GM18867 (cell line): ENCODE measurements at regions not wholly inside any gene's neighbourhood (a gene's known extent, or its start where the extent isn't known, plus 50 kb on each side); places are given as distances from the start of the nearest gene placed in this dataset.

ENCODE experiments used
- ATAC-seq: cut with Tn5 transposase; IDR thresholded peaks from one replicate; pipeline ENCODE4 v1.9.1; 2021; ENCODE audit warnings: mild to moderate bottlenecking, moderate library complexity; ENCODE audit not compliant: unreplicated experiment

GRCh38 chr9:26326563-26326962, 566.0 kb downstream of the CAAP1 start:
- peak; percentile 83 for ATAC-seq

DNA sequence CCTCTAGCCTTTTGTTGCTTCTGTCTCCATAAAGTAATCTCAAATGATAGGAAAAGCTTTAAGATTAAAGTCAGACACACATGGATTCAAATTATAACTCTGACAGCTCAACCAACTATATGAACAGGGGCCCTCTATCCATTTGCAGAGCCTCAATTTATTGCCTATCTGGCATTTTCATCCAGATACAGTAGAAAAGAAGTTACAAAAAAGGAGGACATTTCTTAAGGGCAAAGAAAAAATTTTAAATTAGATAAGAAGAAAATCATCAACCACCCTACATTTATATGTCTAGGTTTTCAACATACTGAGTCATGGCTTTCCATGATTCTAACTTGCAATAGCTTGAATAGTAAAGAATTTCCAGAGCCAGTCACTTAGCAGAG, 567.2 kb downstream of the CAAP1 start:
- ATAC-seq = no peak

DNA sequence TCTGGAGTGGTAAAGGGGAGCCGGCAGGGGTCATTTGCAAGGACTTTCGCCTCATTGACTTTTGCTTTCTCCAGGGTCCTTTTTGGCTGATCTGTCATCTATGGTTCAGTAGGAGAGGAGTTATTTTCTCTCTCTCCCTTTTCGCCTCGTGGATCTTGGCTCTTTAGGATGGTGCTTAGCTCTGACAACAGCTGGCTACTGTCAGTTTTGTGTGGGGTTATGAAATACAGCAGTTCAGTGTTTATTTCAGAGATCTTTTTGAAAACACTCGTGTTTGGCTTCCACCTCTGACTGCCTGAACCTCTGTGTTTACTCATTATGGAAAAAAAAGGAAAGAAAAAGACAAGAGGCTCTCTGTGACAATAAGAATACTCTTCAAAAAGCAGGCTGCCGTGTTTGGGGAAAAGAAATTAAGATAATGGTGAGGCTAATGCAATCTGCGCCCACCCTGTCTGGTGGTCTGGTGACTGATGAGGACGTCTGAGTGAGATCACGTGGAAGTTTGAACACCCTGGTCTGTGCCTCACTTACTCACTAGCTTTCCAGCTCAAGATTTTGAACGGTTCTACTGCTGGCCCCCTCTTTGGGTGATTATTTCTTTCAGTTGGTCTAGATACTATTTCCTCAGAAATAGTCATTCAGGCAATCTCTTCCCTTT, 567.7 kb downstream of the CAAP1 start:
- ATAC-seq = no peak

- no peak for ATAC-seq
Measured at GRCh38 chr9:26321935-26322334, 570.7 kb downstream of the CAAP1 start.

- no peak for ATAC-seq
Measured at GRCh38 chr9:26319859-26320258, 572.7 kb downstream of the CAAP1 start.

- no peak for ATAC-seq
Measured at GRCh38 chr9:26313108-26313507, 579.5 kb downstream of the CAAP1 start.

GRCh38 chr9:26311463-26311995, 581.1 kb downstream of the CAAP1 start:
- no peak for ATAC-seq

DNA sequence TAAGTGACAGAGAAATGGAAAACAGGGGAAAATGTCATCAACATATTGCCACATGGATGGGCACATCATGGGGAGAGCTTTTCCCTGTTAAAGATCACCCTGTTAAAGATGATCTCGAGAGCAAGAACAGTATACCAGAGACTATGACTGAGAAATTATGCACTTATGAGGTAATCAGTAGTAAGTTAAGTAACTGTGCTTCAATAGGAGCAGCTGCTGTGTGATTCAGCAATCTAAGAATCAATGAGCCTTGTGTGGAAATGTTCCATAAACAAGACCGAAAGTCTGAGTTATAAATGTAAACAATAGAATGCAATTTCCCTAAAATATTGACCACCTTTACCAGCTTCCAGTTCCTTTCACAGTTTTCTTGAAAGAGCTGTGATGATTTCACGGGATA, 582.3 kb downstream of the CAAP1 start:
- no peak for ATAC-seq

DNA sequence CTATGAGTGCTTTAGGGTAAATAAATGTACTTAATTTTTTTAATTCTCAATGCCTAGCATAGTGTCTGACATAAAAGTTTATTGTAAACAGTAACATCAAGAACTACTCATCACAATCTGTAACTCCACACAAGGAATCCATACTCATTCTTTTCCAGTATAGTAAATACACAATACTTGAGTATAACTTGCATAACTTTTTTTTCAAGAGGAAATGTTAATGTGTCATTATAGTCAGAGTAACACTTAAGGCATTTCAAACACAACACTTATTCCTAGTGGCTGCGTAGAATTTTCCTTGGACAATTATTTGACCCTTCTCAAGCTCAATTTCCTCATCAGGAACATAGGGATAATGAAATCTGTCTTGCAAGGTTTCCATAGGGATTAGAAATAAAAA, 584.3 kb downstream of the CAAP1 start:
- no peak for ATAC-seq

GRCh38 chr9:26301659-26302058, 590.9 kb downstream of the CAAP1 start:
- ATAC-seq = no peak

- no peak for ATAC-seq
Measured at GRCh38 chr9:26301046-26301445, 591.6 kb downstream of the CAAP1 start.

DNA sequence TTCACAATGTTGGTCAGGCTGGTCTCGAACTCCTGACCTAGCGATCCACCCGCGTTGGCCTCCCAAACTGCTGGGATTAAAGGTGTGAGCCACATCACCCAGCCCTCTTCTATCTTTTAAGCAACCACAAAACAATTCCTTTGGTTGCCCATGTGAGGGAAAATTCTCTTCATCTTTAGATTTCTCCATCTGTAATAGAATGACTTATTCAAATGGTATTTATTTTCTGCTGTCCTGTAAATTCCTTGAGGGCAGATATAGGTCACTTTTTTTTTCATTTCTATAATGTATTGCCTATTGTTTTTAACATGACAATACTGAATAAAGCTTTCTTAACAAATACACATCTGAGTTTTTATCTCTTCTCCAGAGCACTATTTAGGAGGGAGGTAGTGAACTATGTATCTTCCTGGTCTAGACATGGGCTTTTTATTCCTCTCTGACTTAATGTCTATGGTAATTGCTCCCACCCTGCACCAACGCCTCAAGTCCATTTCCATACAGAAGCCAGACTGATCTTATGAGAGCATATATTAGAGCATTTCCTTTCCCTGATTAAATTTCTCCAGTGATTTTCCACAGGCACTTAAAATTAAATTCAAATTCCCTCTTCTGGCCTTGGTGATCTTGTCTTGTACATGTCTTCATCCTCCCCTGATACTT, 595.6 kb downstream of the CAAP1 start:
- no peak for ATAC-seq

GRCh38 chr9:26292943-26293342, 599.7 kb downstream of the CAAP1 start:
- no peak for ATAC-seq

GRCh38 chr9:26271495-26272122, 593.4 kb upstream of the TUSC1 start:
- no peak for ATAC-seq

DNA sequence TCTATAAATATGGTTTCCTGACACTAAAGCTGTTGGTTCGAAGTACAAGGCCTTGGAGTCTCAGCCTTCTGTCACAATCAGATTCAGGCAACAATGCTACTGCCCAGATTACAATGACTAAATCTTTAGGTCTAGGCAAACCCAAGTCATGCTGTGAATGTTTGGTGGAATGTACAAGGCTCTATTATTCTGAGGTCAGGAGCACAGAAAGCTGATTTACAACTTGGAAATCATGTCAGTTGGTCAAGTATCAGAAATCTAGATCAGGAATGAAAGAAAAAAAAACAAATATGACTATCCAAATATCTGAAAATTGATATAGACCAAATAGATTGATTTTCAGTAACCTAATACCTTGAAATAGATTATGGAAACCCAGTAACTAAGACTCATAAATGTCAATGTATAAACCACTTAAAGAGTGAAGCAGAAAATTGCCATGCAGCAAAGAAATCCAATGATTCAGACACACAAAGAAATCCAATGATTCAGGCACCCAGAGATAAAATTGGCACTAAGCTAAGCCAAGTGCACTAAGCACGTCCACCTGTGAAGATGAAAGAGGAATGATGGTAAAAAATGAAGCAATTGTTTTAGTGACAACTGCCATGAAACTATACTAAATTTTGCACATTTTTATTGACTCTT, 588.0 kb upstream of the TUSC1 start:
- ATAC-seq = no peak

GRCh38 chr9:26264709-26265601, 586.7 kb upstream of the TUSC1 start:
- no peak for ATAC-seq

- ATAC-seq = no peak
Measured at GRCh38 chr9:26263478-26263877, 585.2 kb upstream of the TUSC1 start.

- ATAC-seq = no peak
Measured at GRCh38 chr9:26262421-26263107, 584.3 kb upstream of the TUSC1 start.

DNA sequence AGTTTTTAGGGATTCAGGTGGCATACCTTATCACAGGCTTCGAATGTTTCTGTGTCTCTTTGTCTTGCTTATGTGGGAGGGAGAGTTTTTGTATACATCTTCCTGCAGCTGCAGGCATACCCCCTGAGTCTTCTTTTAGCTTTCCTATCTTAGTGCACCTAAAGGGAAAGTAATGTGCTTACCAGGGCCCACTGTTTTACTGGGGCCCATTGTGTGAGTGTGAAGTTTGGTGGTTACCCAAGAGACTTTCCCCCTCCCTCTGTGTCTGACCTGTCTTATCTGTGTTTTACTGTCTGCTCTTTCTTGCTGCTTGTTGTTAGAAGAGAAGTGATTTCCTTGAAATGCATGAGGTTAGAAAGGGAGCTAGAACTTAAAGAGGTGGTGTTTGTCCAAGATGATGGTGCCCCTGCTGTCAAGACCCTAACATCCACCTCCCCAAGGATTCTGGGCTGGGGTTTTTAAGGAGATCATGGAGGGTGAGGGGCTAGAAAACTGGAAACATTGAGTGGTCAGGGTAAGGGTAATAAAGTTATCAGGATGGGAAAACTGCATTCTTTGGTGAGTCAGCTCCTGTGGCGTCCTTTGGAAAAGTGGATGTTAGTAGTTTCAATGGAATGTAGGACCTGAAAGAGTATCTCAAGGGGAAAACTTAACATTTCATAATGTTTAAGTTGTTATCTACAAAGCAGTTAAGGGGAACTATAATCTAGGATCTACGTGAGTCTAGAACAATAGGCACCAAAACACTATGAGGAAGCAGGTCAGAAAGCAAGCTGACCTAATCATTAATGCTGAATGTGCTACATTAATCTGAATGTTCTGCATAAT, 583.5 kb upstream of the TUSC1 start:
- ATAC-seq = no peak
